RWPE2 (cell line): ENCODE measurements at regions not wholly inside any gene's neighbourhood (a gene's known extent, or its start where the extent isn't known, plus 50 kb on each side); places are given as distances from the start of the nearest gene placed in this dataset.

ENCODE experiments used
- ATAC-seq: fragments of 200-7000 bp; cut with Tn5 transposase; 3 replicates; pipeline ENCODE4 v1.9.1; 2021; ENCODE audit warnings: low read depth
- DNase-seq: peaks from one replicate; pipeline ENCODE4 v3.0.0-alpha.2; 2020; ENCODE audit warnings: low spot score
- H3K27ac ChIP-seq: fragments of 450-650 bp; 2 replicates; pipeline ENCODE4 v1.5.1; 2017; ENCODE audit warnings: mild to moderate bottlenecking; ENCODE audit not compliant: poor library complexity, severe bottlenecking
- H3K27me3 ChIP-seq: fragments of 250-450 bp; sonication (Bioruptor Pico); 2 replicates; pipeline ENCODE4 v1.5.1; 2021; ENCODE audit warnings: mild to moderate bottlenecking, moderate library complexity; ENCODE audit not compliant: insufficient read depth, poor library complexity, severe bottlenecking
- H3K36me3 ChIP-seq: fragments of 250-450 bp; sonication (Bioruptor Pico); 2 replicates; pipeline ENCODE4 v1.5.1; 2020; ENCODE audit warnings: low read depth, mild to moderate bottlenecking, moderate library complexity
- H3K4me1 ChIP-seq: fragments of 250-450 bp; sonication (Bioruptor Pico); 2 replicates; pipeline ENCODE4 v1.5.1; 2021; ENCODE audit warnings: mild to moderate bottlenecking, moderate library complexity; ENCODE audit not compliant: insufficient read depth, poor library complexity, severe bottlenecking
- H3K4me3 ChIP-seq: fragments of 250-450 bp; sonication (Bioruptor Pico); 2 replicates; pipeline ENCODE4 v1.5.1; 2021; ENCODE audit warnings: mild to moderate bottlenecking, moderate library complexity; ENCODE audit not compliant: severe bottlenecking
- H3K9me3 ChIP-seq: fragments of 250-450 bp; sonication (Bioruptor Pico); 2 replicates; pipeline ENCODE4 v1.5.1; 2021; ENCODE audit warnings: mild to moderate bottlenecking, moderate library complexity; ENCODE audit not compliant: severe bottlenecking
- CTCF ChIP-seq: fragments of 450-650 bp; IDR thresholded peaks from one replicate; pipeline ENCODE4 v1.5.1; 2017; ENCODE audit warnings: mild to moderate bottlenecking, moderate library complexity; ENCODE audit not compliant: poor library complexity, severe bottlenecking

GRCh38 chr20:41678799-41679198, 60.6 kb upstream of the CHD6 start:
- no peak for TF ChIP-seq CTCF
- H3K27ac ChIP-seq: no peak overlapping the region
- H3K9me3 ChIP-seq: no peaks in the 10 kb centered on the region
- peaks cover 22% of the 10 kb centered on the region for H3K27me3 ChIP-seq
- H3K4me3 ChIP-seq: no peak overlapping the region
- peaks cover 2% of the 10 kb centered on the region for H3K4me1 ChIP-seq
- ATAC-seq (no peak), DNase-seq (no peak)
- no peaks in the 10 kb centered on the region for H3K36me3 ChIP-seq

GRCh38 chr20:41672282-41672681, 54.1 kb upstream of the CHD6 start:
- Histone ChIP-seq H3K9me3 (no peaks in the 10 kb centered on the region), H3K4me1 (no peaks in the 10 kb centered on the region), H3K27ac (no peak overlapping the region), H3K4me3 (no peak overlapping the region), H3K36me3 (no peaks in the 10 kb centered on the region), H3K27me3 (peaks cover 32% of the 10 kb centered on the region)
- TF ChIP-seq CTCF: no peak
- no peak for DNase-seq
- no peak for ATAC-seq

GRCh38 chr20:41671143-41671542, 53.0 kb upstream of the CHD6 start:
- H3K9me3 ChIP-seq: no peaks in the 10 kb centered on the region
- no peaks in the 10 kb centered on the region for H3K36me3 ChIP-seq
- H3K4me3 ChIP-seq: no peak overlapping the region
- TF ChIP-seq CTCF: no peak
- no peak for ATAC-seq
- peaks cover 30% of the 10 kb centered on the region for H3K27me3 ChIP-seq
- no peaks in the 10 kb centered on the region for H3K4me1 ChIP-seq
- no peak overlapping the region for H3K27ac ChIP-seq
- DNase-seq: no peak

GRCh38 chr20:41670631-41671030, 52.5 kb upstream of the CHD6 start:
- no peaks in the 10 kb centered on the region for H3K9me3 ChIP-seq
- H3K36me3 ChIP-seq: no peaks in the 10 kb centered on the region
- ATAC-seq (peak; percentile 26; the same call in 1 of the 3 replicates), DNase-seq (no peak)
- no peak overlapping the region for H3K27ac ChIP-seq
- no peaks in the 10 kb centered on the region for H3K4me1 ChIP-seq
- no peak for TF ChIP-seq CTCF
- peaks cover 26% of the 10 kb centered on the region for H3K27me3 ChIP-seq
- no peak overlapping the region for H3K4me3 ChIP-seq

GRCh38 chr20:41669708-41670263, 51.6 kb upstream of the CHD6 start:
- DNase-seq (no peak), ATAC-seq (peak; percentile 51)
- H3K9me3 ChIP-seq: no peaks in the 10 kb centered on the region
- H3K4me1 ChIP-seq: no peaks in the 10 kb centered on the region
- H3K36me3 ChIP-seq: no peaks in the 10 kb centered on the region
- no peak for TF ChIP-seq CTCF
- H3K27ac ChIP-seq: no peak overlapping the region
- H3K4me3 ChIP-seq: no peak overlapping the region
- peaks cover 20% of the 10 kb centered on the region for H3K27me3 ChIP-seq
